ENCODE measurements at regions not wholly inside any gene's neighbourhood (a gene's known extent, or its start where the extent isn't known, plus 50 kb on each side); places are given as distances from the start of the nearest gene placed in this dataset.

DNA sequence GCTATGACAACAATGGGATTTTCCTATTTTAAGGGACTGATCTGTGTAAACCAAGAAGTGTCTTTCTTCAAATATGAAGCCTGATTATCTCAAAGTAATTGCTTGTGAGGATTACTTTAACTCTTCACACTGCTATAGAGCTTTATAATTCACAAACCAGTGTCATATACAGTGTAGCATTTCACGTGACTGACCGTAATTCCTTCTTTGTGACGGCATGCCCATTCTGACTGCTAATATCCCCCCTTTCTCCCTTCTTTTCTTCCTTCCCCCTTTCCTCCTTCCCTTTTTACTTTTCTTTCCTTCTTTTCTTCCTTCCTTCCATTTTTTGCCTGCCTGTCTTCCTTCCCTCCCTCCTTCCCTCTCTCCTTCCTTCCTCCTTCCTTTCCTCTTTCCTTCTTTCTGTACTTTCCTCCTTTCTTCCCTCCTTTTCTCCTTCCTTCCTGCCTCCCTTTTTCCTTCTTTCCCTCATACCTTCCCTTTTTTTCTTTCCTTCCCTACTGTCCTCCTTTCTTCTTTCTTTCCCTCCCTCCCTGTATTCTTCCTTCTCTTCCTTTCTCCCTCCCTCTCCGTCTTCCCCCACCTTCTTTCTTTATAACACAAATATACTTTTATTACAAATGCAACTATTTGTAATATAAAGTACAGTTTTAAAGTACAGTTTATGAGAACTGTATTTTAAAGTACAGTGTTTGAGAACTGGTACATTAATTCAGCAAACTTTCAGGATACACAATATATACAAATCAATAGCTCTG lies 75.0 kb upstream of the EXOC2 start:
- 52% methylated on average over 4 of the region's 4 CpGs for WGBS (ENCODE audit: low lambda C conversion rate, missing lambda C conversion rate)
- H3K9me2 ChIP-seq (replicated peaks; ENCODE audit: insufficient read depth), result no peaks in the 10 kb centered on the region

DNA sequence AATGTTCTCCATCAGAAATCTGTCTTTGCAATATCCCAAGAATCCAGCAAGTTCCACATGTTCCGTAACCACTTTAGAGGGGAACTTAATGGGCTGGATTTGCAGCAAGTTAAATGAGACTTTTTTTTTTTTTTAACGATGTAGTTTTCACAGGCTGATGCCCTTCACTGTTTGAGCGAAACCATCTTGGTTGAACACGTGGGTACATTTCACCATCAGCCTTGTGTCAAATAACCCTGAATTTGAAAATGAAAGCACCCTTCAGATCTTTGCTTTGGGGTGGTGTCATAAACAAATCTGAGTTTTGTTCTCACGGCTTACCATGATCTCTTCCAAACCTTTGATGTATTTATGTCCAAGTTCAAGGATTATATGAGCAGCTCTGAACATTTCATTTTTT lies 73.7 kb upstream of the EXOC2 start:
- H2AFZ ChIP-seq, result no peak overlapping the region
- H3K79me2 ChIP-seq, result no peaks in the 10 kb centered on the region
- 60% methylated on average over 5 of the region's 5 CpGs for WGBS (ENCODE audit: low lambda C conversion rate, missing lambda C conversion rate)
- H3K4me3 ChIP-seq, result no peak overlapping the region
- peak overlapping the region; percentile 79 for H3K27ac ChIP-seq
- peak overlapping the region; percentile 33 for H3K4me2 ChIP-seq
- no peaks in the 10 kb centered on the region for H3K9me2 ChIP-seq (replicated peaks; ENCODE audit: insufficient read depth)
- H3K9me3 ChIP-seq (ENCODE audit: low read depth), result no peaks in the 10 kb centered on the region
- no peak for DNase-seq (ENCODE audit: low spot score)
- H4K20me1 ChIP-seq (ENCODE audit: insufficient read depth, poor library complexity, severe bottlenecking), result no peaks in the 10 kb centered on the region
- peaks cover 8% of the 10 kb centered on the region for H3K27me3 ChIP-seq
- TF ChIP-seq EZH2phosphoT487 (IDR thresholded peaks at IDR 0.05; ENCODE audit: low read depth, severe bottlenecking, unreplicated experiment), result no peak
- TF ChIP-seq, protein P1, sequence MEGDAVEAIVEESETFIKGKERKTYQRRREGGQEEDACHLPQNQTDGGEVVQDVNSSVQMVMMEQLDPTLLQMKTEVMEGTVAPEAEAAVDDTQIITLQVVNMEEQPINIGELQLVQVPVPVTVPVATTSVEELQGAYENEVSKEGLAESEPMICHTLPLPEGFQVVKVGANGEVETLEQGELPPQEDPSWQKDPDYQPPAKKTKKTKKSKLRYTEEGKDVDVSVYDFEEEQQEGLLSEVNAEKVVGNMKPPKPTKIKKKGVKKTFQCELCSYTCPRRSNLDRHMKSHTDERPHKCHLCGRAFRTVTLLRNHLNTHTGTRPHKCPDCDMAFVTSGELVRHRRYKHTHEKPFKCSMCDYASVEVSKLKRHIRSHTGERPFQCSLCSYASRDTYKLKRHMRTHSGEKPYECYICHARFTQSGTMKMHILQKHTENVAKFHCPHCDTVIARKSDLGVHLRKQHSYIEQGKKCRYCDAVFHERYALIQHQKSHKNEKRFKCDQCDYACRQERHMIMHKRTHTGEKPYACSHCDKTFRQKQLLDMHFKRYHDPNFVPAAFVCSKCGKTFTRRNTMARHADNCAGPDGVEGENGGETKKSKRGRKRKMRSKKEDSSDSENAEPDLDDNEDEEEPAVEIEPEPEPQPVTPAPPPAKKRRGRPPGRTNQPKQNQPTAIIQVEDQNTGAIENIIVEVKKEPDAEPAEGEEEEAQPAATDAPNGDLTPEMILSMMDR (IDR thresholded peaks at IDR 0.05; ENCODE audit: poor library complexity), result no peak
- no peak for TF ChIP-seq EZH2 (IDR thresholded peaks at IDR 0.05; ENCODE audit: borderline replicate concordance)
- peaks cover 15% of the 10 kb centered on the region for H3K4me1 ChIP-seq (ENCODE audit: insufficient read depth)
- no peaks in the 10 kb centered on the region for H3K36me3 ChIP-seq (replicated peaks; ENCODE audit: insufficient read depth, low read depth)

More for the DNA sequence above, 75.0 kb upstream of the EXOC2 start:
- no peak for TF ChIP-seq EZH2 (IDR thresholded peaks at IDR 0.05; ENCODE audit: borderline replicate concordance)
- TF ChIP-seq, protein P1 (IDR thresholded peaks at IDR 0.05; ENCODE audit: poor library complexity), result no peak
- TF ChIP-seq EZH2phosphoT487 (IDR thresholded peaks at IDR 0.05; ENCODE audit: low read depth, severe bottlenecking, unreplicated experiment), result no peak
- Histone ChIP-seq H3K27ac (peak overlapping the region; percentile 79), H3K36me3 (replicated peaks; ENCODE audit: insufficient read depth, low read depth) (no peaks in the 10 kb centered on the region), H3K4me2 (peak overlapping the region; percentile 33), H3K9me3 (ENCODE audit: low read depth) (no peaks in the 10 kb centered on the region), H4K20me1 (ENCODE audit: insufficient read depth, poor library complexity, severe bottlenecking) (no peaks in the 10 kb centered on the region), H3K27me3 (peaks cover 8% of the 10 kb centered on the region), H3K4me1 (ENCODE audit: insufficient read depth) (peaks cover 11% of the 10 kb centered on the region), H3K79me2 (no peaks in the 10 kb centered on the region), H3K4me3 (no peak overlapping the region), H2AFZ (no peak overlapping the region)
- DNase-seq (ENCODE audit: low spot score), result no peak

DNA sequence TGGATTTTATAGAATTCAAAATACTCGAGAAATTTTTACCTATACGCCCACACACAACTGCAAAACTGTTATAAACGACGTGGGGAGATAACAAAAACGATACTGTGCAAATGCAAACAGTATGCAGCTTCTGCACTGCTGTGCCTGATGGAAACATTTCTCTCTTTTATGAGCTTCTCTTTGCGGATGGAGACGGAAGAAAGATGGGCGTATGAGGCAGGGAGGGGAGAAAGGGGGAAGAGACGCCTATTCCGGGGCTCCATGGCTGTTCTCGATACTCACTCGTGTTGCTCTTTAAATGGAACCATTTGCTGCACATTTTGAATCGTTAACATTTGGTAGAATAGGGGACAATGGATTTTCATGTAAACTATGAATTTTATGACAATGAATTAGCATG lies 69.1 kb upstream of the EXOC2 start:
- Histone ChIP-seq H3K4me2 (peak overlapping the region; percentile 9), H3K79me2 (peaks cover 5% of the 10 kb centered on the region), H3K9me3 (ENCODE audit: low read depth) (no peaks in the 10 kb centered on the region), H3K27me3 (peaks cover 2% of the 10 kb centered on the region), H3K4me1 (ENCODE audit: insufficient read depth) (peaks cover 8% of the 10 kb centered on the region), H2AFZ (no peak overlapping the region), H4K20me1 (ENCODE audit: insufficient read depth, poor library complexity, severe bottlenecking) (no peaks in the 10 kb centered on the region), H3K9me2 (replicated peaks; ENCODE audit: insufficient read depth) (no peaks in the 10 kb centered on the region), H3K27ac (peak overlapping the region; percentile 95), H3K4me3 (no peak overlapping the region), H3K36me3 (replicated peaks; ENCODE audit: insufficient read depth, low read depth) (no peaks in the 10 kb centered on the region)
- WGBS (ENCODE audit: low lambda C conversion rate, missing lambda C conversion rate), result 52% methylated on average over 13 of the region's 13 CpGs
- TF ChIP-seq EZH2phosphoT487 (IDR thresholded peaks at IDR 0.05; ENCODE audit: low read depth, severe bottlenecking, unreplicated experiment) (no peak), EZH2 (IDR thresholded peaks at IDR 0.05; ENCODE audit: borderline replicate concordance) (no peak)
- TF ChIP-seq, protein P1 (IDR thresholded peaks at IDR 0.05; ENCODE audit: poor library complexity), result no peak
- DNase-seq (ENCODE audit: low spot score), result peak; percentile 53

Data from hepatocyte (in vitro differentiated cells).